ENCODE measurements at regions not wholly inside any gene's neighbourhood (a gene's known extent, or its start where the extent isn't known, plus 50 kb on each side); places are given as distances from the start of the nearest gene placed in this dataset.

DNA sequence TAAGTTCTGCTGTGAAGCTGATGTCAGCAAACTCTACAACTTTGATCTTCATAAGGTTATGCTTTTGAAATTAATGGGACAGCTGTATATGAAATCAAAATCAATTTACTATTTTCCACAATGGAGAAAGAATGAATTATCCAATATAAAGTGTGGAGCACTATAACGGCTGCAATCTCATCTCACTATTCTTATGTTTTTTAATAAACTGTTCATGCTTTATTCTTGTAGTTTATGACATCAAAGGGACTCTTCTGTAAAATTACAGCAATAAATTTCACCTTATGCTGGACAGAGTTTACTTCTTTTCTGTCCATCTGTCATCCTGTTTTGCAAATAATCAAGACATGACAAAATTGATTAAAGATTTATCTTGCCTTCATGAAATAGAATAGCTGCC is 192.5 kb downstream of the TECRL start:
- in situ Hi-C loops (cut with HindIII; ENCODE audit: low pct_unique_long_range_greater_than_20kb, low sequenced_read_pairs) = no loop called here
- DNase-seq (ENCODE audit: low read depth in 1 of 2, low spot score in 1 of 2) = no peak
- TF ChIP-seq JUND (IDR thresholded peaks at IDR 0.05; ENCODE audit: low read depth) = no peak

DNA sequence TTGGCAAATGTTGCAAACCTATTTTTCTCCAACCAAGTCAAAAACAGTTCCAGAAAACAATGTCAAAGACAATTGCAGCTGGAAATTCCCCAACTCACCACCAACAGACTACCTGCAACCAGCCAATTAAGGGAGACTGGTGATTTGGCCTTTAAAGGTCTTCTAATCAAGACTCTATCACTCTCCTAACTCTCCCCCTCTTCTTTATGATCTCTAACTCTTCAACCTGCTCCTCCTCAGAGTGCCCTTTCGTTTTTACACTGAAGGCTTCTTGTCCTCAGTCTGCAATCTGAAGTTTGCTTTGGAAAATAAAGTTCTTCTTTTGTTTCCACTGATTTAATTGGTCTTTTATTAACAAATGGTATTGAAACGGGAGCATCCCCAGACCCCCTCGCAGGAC is 203.9 kb downstream of the TECRL start:
- in situ Hi-C loops (cut with HindIII; ENCODE audit: low pct_unique_long_range_greater_than_20kb, low sequenced_read_pairs) = no loop called here
- no peak for TF ChIP-seq JUND (IDR thresholded peaks at IDR 0.05; ENCODE audit: low read depth)
- DNase-seq (ENCODE audit: low read depth in 1 of 2, low spot score in 1 of 2) = no peak

DNA sequence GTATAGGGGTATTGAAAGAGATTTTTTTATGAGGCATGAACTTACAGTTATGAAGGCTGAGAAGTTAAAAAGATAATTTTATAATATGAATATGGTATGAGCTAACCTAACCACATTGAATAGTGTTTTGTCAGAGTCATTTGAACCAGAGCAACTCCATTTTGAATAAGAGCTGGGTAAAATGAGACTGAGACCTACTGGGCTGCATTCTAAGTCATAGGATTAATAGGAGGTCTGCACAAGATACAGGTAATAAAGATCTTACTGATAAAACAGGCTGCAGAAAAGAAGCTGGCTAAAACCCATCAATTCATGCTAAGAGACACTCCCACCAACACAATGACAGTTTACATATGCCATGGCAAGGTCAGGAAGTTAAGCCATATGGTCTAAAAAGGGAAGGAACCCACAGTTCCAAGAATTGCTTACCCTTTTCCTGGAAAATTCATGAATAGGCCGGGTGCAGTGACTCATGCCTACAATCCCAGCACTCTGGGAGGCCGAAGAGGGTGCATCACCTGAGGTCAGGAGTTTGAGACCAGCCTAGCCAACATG is 209.2 kb downstream of the TECRL start:
- TF ChIP-seq JUND (IDR thresholded peaks at IDR 0.05; ENCODE audit: low read depth) = no peak
- no peak for DNase-seq (ENCODE audit: low read depth in 1 of 2, low spot score in 1 of 2)
- in situ Hi-C loops (cut with HindIII; ENCODE audit: low pct_unique_long_range_greater_than_20kb, low sequenced_read_pairs) = no loop called here

DNA sequence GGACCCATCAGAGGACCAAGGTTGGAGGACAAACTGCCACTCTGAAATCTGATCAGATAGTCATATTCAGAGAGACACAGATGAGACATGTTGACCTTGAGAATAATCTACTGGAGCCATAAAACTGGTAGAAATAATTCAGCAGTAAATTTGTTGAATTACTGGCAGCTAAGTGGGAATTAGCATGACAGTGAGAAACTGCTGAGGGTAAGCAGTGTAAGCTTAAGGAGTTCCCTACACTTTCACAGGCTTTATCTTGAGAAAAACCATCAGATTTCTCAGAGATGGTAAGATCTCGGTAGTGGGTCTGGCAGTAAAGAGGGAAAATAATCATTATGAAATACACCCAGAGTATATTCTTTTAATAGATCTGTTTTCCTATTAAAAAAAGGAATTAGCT is 213.7 kb downstream of the TECRL start:
- no peak for DNase-seq (ENCODE audit: low read depth in 1 of 2, low spot score in 1 of 2)
- in situ Hi-C loops (cut with HindIII; ENCODE audit: low pct_unique_long_range_greater_than_20kb, low sequenced_read_pairs) = no loop called here
- no peak for TF ChIP-seq JUND (IDR thresholded peaks at IDR 0.05; ENCODE audit: low read depth)

DNA sequence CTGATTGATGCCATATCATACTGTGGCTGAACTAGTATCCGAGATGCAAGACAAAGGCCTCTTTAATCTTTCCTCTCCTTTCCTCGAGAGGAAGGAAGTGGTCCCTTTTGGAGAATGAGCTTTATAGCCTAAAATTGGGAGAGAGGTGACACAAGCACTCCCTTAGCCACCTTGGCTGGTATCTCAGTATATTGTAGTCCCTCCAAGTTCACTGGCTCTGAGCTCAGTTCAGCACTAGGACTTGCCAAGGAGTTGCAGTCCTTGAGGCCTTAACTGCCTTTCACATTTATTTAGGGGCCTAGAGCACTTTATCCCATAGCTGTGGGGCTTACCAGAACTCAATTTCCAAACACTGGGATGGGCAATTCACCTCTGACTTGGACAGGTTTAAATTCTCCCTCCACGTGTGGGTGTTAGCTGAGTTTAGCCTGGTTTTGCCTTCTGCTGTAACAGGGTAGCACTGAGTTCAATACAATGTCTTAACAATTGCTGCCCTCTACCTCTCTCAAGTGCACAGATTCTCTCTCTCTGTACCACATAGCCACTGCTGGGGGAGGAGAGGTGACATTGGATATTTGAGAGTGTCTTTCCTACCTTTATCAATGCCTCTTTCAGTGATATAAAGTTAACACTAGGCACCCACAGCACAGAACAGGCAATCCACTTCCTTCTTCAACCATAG is 216.4 kb downstream of the TECRL start:
- in situ Hi-C loops (cut with HindIII; ENCODE audit: low pct_unique_long_range_greater_than_20kb, low sequenced_read_pairs) = no loop called here
- TF ChIP-seq JUND (IDR thresholded peaks at IDR 0.05; ENCODE audit: low read depth) = no peak
- DNase-seq (ENCODE audit: low read depth in 1 of 2, low spot score in 1 of 2) = no peak

DNA sequence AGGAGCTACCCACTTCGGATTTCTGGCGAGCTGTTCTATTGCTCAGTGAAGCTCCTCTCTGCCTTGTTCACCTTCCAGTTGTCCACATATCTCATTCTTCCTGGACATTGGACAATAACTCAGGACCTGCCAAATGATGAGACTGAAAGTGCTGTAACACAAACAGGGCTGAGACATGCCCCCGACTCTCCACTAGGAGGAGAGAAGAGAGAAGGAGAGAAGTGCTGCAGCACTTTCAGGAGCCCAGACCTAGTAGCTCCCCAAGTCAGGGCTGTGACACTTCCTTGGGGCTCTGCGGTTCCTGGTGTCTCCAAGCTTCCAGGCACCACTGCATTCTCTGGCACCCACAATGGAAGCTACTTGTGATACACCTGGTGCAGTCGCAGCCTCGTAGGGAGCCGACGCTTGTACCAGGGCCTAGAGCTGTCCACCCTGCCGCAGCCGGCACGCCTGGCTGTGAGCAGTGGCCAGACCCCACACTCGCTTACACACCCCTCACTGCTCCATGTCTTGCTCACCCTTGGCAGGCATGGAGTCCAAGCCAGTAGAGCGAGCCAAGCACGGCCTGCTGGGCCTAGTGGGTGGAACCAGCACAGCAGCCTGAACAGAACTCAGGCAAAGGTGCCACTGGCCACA is 234.9 kb downstream of the TECRL start:
- in situ Hi-C loops (cut with HindIII; ENCODE audit: low pct_unique_long_range_greater_than_20kb, low sequenced_read_pairs) = no loop called here
- DNase-seq (ENCODE audit: low read depth in 1 of 2, low spot score in 1 of 2) = peak in 1 of 2 experiments; percentile 8
- no peak for TF ChIP-seq JUND (IDR thresholded peaks at IDR 0.05; ENCODE audit: low read depth)

DNA sequence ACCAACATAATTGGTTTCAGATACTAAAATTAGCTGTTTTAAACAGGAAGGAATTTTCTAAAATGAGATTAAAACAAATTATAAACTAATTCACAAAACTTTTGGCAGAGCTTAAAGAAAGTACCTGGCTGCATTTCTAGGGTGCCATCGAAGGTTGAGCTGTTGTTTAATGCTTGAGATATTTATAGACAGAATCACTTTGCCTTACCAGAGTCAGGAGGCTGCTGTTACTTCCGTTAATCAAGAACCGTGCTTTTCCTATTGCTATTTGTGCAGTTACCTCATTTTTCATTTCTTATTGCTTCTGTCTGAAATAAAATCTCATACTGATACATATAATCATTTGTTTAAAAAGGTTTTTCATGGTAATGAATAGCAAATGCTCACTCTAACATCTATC is 242.9 kb downstream of the TECRL start:
- in situ Hi-C loops (cut with HindIII; ENCODE audit: low pct_unique_long_range_greater_than_20kb, low sequenced_read_pairs) = no loop called here
- DNase-seq (ENCODE audit: low read depth in 1 of 2, low spot score in 1 of 2) = no peak
- no peak for TF ChIP-seq JUND (IDR thresholded peaks at IDR 0.05; ENCODE audit: low read depth)

DNA sequence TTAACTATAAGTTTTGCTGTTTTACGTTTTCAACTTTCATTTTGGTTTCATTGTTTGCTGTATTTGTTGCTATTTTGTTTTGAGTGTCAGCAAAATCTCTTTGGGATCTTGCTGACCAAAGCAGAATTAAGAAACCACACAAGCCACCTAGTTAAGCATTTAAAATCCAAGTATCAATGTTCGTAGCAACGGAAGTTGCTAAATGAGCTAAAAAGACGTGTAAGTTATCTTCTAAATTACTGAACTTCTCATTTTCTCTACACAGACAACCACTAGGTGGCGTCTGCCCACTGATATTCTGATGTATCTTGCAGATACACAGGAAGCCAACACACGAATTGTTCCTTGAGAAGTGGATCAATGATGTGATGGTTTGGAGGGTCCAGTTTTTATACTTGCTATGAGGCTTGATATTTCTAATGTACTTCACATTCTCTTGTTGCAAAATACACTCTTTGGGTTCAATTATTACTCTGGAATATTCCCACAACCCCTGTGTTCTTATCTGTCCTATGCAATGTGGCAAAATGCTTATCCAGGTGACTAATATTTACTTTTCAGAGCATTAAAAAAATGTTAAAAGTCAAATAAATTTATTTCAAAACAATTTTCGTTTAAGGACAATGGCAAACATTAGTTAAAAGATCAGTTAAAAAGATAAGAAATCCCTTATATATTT is 250.5 kb downstream of the TECRL start:
- in situ Hi-C loops (cut with HindIII; ENCODE audit: low pct_unique_long_range_greater_than_20kb, low sequenced_read_pairs) = no loop called here
- DNase-seq (ENCODE audit: low read depth in 1 of 2, low spot score in 1 of 2) = peak; percentile 12 to 80
- no peak for TF ChIP-seq JUND (IDR thresholded peaks at IDR 0.05; ENCODE audit: low read depth)

DNA sequence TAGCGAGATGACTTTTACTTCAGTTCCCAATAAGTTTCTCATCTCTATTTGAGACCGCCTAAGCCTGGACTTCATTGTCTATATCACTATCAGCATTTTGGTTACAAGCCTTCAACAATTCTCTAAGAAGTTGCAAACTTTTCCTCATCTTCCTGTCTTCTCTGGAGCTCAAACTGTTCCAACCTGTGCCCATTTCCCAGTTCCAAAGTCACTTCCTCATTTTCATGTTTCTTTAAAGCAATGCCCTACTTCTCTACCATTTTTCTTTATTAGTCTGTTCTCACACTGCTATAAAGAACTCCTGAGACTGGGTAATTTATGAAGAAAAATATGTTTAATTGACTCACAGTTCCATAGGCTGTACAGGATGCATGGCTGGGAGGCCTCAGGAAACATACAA is 251.9 kb downstream of the TECRL start:
- DNase-seq (ENCODE audit: low read depth in 1 of 2, low spot score in 1 of 2) = no peak
- TF ChIP-seq JUND (IDR thresholded peaks at IDR 0.05; ENCODE audit: low read depth) = no peak
- in situ Hi-C loops (cut with HindIII; ENCODE audit: low pct_unique_long_range_greater_than_20kb, low sequenced_read_pairs) = no loop called here

DNA sequence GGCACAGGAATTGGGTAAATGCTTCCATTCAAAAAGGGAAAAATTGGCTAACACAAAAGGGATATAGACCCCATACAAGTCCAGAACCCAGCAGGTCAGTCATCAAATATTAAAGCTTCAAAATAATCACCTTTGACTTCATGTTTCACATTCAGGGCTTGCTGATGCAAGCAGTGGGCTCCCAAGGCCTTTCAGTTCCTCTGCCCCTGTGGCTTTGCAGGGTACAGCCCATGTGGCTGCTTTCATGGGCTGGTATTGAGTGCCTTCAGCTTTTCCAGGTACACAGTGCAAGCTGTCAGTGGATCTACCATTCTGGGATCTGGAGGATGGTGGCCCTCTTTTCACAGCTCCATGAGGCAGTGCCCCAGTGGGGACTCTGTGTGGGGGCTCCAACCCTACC is 253.0 kb downstream of the TECRL start:
- no peak for DNase-seq (ENCODE audit: low read depth in 1 of 2, low spot score in 1 of 2)
- TF ChIP-seq JUND (IDR thresholded peaks at IDR 0.05; ENCODE audit: low read depth) = no peak
- in situ Hi-C loops (cut with HindIII; ENCODE audit: low pct_unique_long_range_greater_than_20kb, low sequenced_read_pairs) = no loop called here

DNA sequence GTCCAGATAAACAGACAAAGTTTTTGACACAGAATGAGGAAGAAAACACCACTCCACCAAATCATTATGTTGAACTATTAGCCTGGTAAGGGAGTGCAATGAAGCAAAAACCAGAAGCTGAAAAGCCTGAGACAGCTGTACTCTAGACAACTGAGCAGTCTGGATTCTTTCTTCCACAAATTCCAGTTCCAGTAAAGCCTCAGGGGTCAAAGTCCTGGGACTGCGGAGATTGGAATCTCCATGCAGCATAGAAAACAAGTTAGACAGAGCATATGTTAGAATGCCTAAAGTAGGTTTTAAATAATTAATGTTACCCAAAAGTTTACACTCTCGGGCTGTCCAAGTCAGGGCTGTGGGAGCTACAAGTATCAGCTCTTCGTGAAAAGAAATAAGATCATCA is 263.2 kb downstream of the TECRL start:
- no peak for TF ChIP-seq JUND (IDR thresholded peaks at IDR 0.05; ENCODE audit: low read depth)
- in situ Hi-C loops (cut with HindIII; ENCODE audit: low pct_unique_long_range_greater_than_20kb, low sequenced_read_pairs) = no loop called here
- peak in 1 of 2 experiments; percentile 50 for DNase-seq (ENCODE audit: low read depth in 1 of 2, low spot score in 1 of 2)

DNA sequence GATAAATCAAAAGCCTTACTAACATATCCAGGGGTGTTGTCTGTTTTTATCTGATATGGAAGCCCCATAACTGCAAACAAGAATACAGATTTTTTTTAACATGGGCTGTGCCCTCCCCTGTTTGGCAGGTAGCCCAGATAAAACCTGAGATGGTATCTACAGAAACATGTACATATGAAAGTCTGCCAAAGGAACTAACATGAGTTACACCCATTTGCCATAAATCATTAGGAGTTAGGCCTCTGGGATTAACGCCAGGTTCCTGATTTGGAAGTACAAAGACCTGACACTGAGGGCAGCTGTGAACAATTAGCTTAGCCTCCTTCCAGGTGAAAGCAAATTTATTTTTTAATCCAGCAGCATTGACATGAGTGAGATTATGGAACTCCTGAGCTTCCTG is 264.3 kb downstream of the TECRL start:
- in situ Hi-C loops (cut with HindIII; ENCODE audit: low pct_unique_long_range_greater_than_20kb, low sequenced_read_pairs) = no loop called here
- peak in 1 of 2 experiments; percentile 75 for DNase-seq (ENCODE audit: low read depth in 1 of 2, low spot score in 1 of 2)
- TF ChIP-seq JUND (IDR thresholded peaks at IDR 0.05; ENCODE audit: low read depth) = peak; percentile 75

DNA sequence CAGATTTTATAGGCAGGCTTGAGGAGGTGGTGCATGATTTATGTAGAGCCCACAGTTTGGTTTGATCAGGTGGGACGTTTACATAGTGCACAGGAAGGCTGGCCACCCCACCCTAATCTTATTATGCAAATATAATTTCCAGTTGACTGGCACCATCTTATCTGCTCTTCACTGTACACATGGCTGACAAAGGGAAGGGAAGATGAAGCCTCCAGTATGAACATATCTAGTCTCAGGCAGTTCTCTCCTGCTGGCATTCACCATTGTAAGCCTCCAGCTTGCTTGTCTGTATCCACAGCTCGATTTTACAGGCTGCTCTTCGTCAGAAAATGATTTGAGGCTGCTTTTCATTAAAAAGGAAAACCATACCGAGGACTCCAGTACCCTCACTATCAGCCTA is 278.3 kb downstream of the TECRL start:
- DNase-seq (ENCODE audit: low read depth in 1 of 2, low spot score in 1 of 2) = no peak
- TF ChIP-seq JUND (IDR thresholded peaks at IDR 0.05; ENCODE audit: low read depth) = no peak
- in situ Hi-C loops (cut with HindIII; ENCODE audit: low pct_unique_long_range_greater_than_20kb, low sequenced_read_pairs) = no loop called here

Measured in T47D (cell line).